Stimulated activated CD8-positive, alpha-beta memory T cell treated with anti-CD3 and anti-CD28 coated beads, Interleukin-4, amount 100 ng/mL, for 4 hours (primary cell): ENCODE measurements at regions not wholly inside any gene's neighbourhood (a gene's known extent, or its start where the extent isn't known, plus 50 kb on each side); places are given as distances from the start of the nearest gene placed in this dataset.
"Not testable (repeated sequence)": the region's sequence is repeated elsewhere in the genome, so short reads cannot be mapped to it uniquely, and the experiment has no call there.

Source experiments
- DNase-seq, 2 donors: peaks; one replicate each; pipeline ENCODE4 v3.0.0-alpha.2; 2020; ENCODE audit warnings: low read depth in 2 of 2, low spot score in 1 of 2

- not testable (repeated sequence) for DNase-seq
Measured at GRCh38 chr2:111606632-111607031, 277.4 kb downstream of the ANAPC1 start.

- not testable (repeated sequence) for DNase-seq
Measured at GRCh38 chr2:111609146-111609844, 274.7 kb downstream of the ANAPC1 start.

DNA sequence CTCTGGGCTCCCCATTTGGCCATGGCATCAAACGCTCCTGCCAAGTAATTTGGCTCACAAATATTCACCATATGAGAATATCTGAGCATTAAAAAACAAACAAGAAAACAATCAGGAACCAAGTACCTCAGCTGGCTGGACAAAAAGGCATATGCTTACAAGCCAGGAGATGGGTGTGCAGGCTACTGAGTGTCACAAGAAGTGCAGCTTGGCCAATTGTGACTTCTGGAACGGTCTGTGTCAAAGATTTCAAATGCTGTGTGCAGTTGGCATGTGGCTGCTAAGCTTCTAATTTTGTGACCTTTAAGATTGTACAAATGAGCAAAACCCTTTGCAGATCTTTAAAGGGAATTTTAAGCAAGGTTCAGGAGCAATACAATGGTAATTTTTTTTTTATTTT, 274.0 kb downstream of the ANAPC1 start:
- DNase-seq: not testable (repeated sequence)

GRCh38 chr2:111616651-111617218, 267.3 kb downstream of the ANAPC1 start:
- no peak for DNase-seq

DNA sequence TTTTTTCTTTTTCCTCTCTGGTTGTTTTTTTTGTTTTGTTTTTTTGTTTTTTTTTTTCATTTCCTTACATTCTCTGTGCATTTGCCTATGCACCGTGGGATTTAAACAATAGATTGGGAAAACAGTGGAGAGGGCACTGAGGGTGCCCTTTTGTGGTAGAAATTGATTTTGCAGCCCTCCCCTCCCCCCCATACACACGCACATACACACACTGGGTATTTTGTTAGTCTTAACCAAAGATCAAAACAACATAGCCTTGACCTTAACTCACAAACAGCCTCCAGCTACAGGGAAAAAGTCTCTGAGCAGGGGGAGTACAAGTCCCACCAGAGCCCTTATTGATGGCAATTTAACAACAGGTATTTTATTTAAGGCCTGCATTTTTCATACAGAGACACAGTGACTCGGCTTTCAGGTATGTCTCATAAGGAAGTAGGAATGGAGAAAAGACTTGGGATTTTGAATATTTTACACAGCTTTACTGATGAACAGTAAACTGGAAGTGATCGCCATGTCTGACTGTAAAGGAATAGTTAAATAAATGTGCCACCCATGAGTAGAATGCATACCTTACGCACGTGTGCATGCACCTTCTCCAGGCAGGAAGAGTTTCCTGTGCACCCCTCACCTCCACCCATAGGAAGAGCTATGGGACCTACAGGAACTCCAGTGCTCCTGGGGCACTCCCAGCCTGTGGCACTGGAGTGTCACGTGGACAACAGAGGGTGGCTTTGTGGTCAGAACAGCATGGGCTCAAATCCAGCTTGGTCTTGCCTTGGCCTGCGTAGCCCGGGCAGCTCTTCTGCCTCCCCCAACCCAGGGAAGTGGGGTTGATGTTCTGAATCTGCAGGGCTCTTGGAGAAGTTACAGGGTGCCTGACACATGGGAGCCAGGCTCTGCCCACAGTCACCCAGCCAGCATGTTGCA, 266.4 kb downstream of the ANAPC1 start:
- DNase-seq: no peak

GRCh38 chr2:111618226-111618977, 265.6 kb downstream of the ANAPC1 start:
- no peak for DNase-seq

- no peak for DNase-seq
Measured at GRCh38 chr2:111618978-111619902, 264.8 kb downstream of the ANAPC1 start.

GRCh38 chr2:111620281-111620680, 263.7 kb downstream of the ANAPC1 start:
- no peak for DNase-seq

DNA sequence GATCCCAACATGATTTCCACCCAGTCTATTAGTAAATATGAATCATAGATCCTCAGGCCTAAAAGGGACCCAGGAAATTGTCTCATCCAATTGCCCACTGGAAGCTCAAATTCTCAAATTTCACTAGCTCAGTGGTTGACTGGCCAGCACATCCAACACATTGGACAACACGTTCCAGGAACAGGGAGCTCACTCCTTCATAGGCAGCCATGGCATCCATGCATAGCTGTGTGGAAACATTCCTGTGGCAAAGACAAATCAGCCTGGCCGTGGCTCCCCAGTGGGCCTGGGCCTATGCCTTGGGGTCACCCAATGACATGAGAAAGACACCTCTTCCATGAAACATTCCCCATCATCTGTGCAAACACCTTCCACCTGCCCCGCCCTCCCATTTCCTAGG, 261.1 kb downstream of the ANAPC1 start:
- DNase-seq: no peak

- DNase-seq: no peak
Measured at GRCh38 chr2:111623380-111623779, 260.6 kb downstream of the ANAPC1 start.

GRCh38 chr2:111624411-111625156, 259.4 kb downstream of the ANAPC1 start:
- no peak for DNase-seq

DNA sequence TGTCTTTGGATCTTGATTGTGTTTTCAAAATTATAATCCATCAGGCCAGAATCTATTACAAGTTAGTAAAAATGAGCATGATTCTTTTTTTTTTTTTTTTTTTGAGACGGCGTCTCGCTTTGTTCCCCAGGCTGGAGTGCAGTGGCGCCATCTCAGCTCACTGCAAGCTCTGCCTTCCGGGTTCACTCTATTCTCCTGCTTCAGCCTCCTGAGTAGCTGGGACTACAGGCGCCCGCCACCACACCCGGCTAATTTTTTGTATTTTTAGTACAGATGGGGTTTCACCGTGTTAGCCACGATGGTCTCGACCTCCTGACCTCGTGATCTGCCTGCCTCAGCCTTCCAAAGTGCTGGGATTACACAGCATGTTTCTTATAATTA, 258.8 kb downstream of the ANAPC1 start:
- not testable (repeated sequence) for DNase-seq

DNA sequence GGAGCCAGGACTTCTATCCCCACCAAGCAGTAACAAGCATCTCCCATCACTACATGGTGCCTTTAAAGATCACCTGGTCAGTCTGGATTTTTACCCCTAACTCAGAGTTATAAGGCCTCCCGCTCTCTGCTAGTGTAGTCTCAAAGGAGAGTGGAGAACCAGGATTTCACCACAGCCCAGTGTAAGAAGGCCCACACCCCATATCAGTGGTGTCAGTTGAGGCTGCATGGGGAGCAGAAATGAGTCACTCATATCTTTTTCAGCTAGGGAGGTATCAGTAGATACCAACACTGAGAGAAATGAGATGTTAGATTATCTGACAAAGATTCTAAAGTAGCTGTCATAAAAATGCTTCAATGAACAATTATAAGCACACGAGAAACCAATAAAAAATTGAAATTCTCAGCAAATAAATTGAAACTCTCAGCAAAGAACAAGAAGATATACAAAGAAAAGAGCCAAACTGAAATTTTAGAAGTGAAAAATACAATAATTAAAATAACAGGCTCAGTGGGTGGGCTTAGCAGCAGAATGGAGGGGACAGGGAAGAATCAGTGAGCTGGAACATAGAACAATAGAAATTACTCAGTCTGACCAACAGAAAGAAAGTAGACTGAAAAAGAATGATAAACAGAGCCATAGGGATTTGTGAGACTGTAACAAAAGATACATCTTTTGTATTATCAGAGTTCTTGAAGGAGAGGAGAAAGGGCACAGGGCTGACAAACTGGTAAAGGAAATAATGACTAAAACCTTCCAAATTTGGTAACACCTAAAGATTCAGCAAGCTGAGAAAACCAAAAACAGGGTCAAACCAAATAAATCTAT, 257.7 kb downstream of the ANAPC1 start:
- no peak for DNase-seq

DNA sequence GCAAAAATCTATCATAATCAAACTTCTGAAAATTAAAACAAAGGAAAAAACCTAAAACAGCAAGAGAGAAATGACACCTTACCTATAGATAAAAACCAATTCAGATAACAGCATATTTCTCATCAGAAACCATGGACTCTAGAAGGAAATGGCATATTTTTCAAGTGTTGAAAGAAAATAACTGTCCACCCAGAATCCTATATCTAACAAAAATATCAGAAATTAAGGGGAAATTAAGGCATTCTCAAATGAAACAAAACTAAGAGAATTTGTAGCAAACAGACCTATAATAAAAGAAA, 257.2 kb downstream of the ANAPC1 start:
- DNase-seq: no peak

DNA sequence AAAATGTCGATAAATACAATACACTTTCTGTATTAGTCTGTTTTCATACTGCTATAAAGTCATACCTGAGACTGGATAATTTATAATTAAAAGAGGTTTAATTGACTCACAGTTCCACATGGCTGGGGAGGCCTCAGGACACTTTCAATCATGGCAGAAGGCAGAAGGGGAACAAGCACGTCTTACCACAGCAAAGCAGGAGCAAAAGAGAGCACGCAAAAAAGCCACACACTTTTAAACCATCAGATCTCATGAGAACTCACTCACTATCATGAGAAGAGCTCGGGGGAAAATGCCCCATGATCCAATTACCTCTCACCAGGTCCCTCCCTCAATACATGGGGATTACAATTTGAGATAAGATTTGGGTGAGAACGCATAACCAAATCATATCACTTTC, 256.7 kb downstream of the ANAPC1 start:
- no peak for DNase-seq

DNA sequence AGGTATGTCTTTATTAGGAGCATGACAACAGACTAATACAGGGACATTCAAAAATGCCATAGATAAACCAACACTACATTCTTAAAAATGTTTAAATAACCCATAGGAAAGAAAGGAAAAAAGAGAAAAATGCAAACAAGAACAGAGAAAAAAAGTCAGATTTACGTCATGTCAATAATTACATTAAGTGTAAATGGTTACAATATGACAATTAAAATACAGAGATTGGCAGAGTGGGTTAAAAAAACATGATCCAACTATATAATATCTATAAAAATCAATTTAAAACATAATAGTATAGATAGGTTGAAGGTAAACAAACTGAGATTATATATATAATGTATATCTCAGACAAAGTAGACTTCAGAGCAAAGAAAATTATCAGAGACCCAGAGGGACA, 255.8 kb downstream of the ANAPC1 start:
- no peak for DNase-seq

GRCh38 chr2:111629983-111630382, 254.0 kb downstream of the ANAPC1 start:
- no peak for DNase-seq

- no peak for DNase-seq
Measured at GRCh38 chr2:111632661-111633060, 251.3 kb downstream of the ANAPC1 start.

GRCh38 chr2:111633189-111633588, 250.8 kb downstream of the ANAPC1 start:
- no peak for DNase-seq
